ENCODE measurements at regions not wholly inside any gene's neighbourhood (a gene's known extent, or its start where the extent isn't known, plus 50 kb on each side); places are given as distances from the start of the nearest gene placed in this dataset.

DNA sequence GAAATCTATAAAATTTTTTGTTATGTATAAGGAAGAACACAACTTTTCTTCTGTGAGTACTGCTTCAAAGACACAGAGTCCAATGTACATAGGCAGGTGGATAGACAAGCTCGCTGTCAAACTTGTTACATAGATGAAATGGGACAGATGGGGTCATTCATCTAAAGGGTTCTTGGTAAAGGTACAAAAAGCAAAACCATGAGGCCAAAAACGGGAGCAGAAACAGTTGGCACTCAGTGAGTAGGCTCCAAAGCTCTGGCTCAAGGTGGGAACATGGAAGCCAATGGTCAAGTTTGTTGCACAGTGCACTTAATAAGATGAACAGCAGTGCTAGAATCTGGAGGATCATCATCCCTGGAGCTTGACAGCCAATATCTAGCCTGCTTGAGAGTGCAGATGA is 979.0 kb upstream of the EEF2KMT start:
- no peak for TF ChIP-seq POLR2A (IDR thresholded peaks at IDR 0.05)
- TF ChIP-seq CTCF (IDR thresholded peaks at IDR 0.05), result no peak
